Right ventricle myocardium superior (tissue), 1 donor: ENCODE measurements at regions not wholly inside any gene's neighbourhood (a gene's known extent, or its start where the extent isn't known, plus 50 kb on each side); places are given as distances from the start of the nearest gene placed in this dataset.

Experiments used
- ATAC-seq: fragments of 200-7000 bp; cut with Tn5 transposase; one replicate; pipeline ENCODE4 v1.9.1; 2020; ENCODE audit warnings: mild to moderate bottlenecking; ENCODE audit not compliant: poor library complexity
- DNase-seq: peaks from one replicate; pipeline ENCODE4 v3.0.0-alpha.2; 2020
- intact Hi-C: fragments of 100-400 bp; cut with DNase I; formaldehyde crosslinking; loops from one replicate; pipeline ENCODE4 v1.11.2; 2022
- donor health status: DM: no; HTN: yes; CAD: no; lungs with severe emphysema.

- DNase-seq (peak; percentile 73), ATAC-seq (peak; percentile 98)
- intact Hi-C loops = loop anchor here (5.0 kb wide), 1 partner anchor 151 kb away; no protein-coding TSS in a partner anchor
Observed at GRCh38 chr11:86193297-86194095, 51.1 kb upstream of the EED start.

GRCh38 chr11:86192519-86193257 is 51.9 kb upstream of the EED start:
- intact Hi-C loops = loop anchor here (5.0 kb wide), 1 partner anchor 150 kb away; no protein-coding TSS in a partner anchor

GRCh38 chr11:86191874-86192273 is 52.7 kb upstream of the EED start:
- DNase-seq (no peak), ATAC-seq (no peak)
- intact Hi-C loops = loop anchor here (5.0 kb wide), 1 partner anchor 150 kb away; no protein-coding TSS in a partner anchor

More at GRCh38 chr11:86192519-86193257, 51.9 kb upstream of the EED start:
- DNase-seq (no peak), ATAC-seq (peak; percentile 26)

GRCh38 chr11:86187027-86187426 is 57.5 kb upstream of the EED start:
- DNase-seq (no peak), ATAC-seq (no peak)
- intact Hi-C loops = no loop called here

GRCh38 chr11:86186386-86186785 is 58.2 kb upstream of the EED start:
- intact Hi-C loops = no loop called here
- DNase-seq (no peak), ATAC-seq (no peak)

GRCh38 chr11:86185381-86185750 is 59.2 kb upstream of the EED start:
- ATAC-seq (peak; percentile 18), DNase-seq (no peak)
- intact Hi-C loops = no loop called here

- peak; percentile 60 for ATAC-seq
- DNase-seq = peak; percentile 51
Observed at GRCh38 chr11:86184728-86185380, 59.7 kb upstream of the EED start.

GRCh38 chr11:86183694-86184093 is 60.9 kb upstream of the EED start:
- intact Hi-C loops = no loop called here
- DNase-seq (no peak), ATAC-seq (no peak)

More at GRCh38 chr11:86184728-86185380, 59.7 kb upstream of the EED start:
- intact Hi-C loops = no loop called here

- no peak for DNase-seq
- intact Hi-C loops = no loop called here
- no peak for ATAC-seq
Observed at GRCh38 chr11:86182976-86183584, 61.5 kb upstream of the EED start.

- no peak for DNase-seq
- no peak for ATAC-seq
- intact Hi-C loops = no loop called here
Observed at GRCh38 chr11:86181379-86181778, 63.2 kb upstream of the EED start.

- DNase-seq (no peak), ATAC-seq (no peak)
- intact Hi-C loops = no loop called here
Observed at GRCh38 chr11:86180851-86181250, 63.7 kb upstream of the EED start.

- intact Hi-C loops = no loop called here
- ATAC-seq (no peak), DNase-seq (no peak)
Observed at GRCh38 chr11:86180423-86180822, 64.1 kb upstream of the EED start.

- intact Hi-C loops = no loop called here
- DNase-seq = no peak
- ATAC-seq = no peak
Observed at GRCh38 chr11:86179646-86180064, 64.9 kb upstream of the EED start.

GRCh38 chr11:86177302-86177701 is 67.3 kb upstream of the EED start:
- intact Hi-C loops = no loop called here
- DNase-seq (no peak), ATAC-seq (no peak)

GRCh38 chr11:86176165-86176884 is 68.2 kb upstream of the EED start:
- DNase-seq (no peak), ATAC-seq (no peak)
- intact Hi-C loops = no loop called here

GRCh38 chr11:86175626-86176025 is 68.9 kb upstream of the EED start:
- intact Hi-C loops = no loop called here
- no peak for DNase-seq
- ATAC-seq = no peak

- intact Hi-C loops = no loop called here
- DNase-seq (no peak), ATAC-seq (no peak)
Observed at GRCh38 chr11:86175191-86175590, 69.4 kb upstream of the EED start.
